Upper lobe of right lung (tissue), 1 donor: ENCODE measurements at regions not wholly inside any gene's neighbourhood (a gene's known extent, or its start where the extent isn't known, plus 50 kb on each side); places are given as distances from the start of the nearest gene placed in this dataset.
A peak's percentile ranks its signal among the peaks of the same experiment; 100 is the strongest.

Source experiments
- ATAC-seq: fragments of 200-7000 bp; cut with Tn5 transposase; one replicate; pipeline ENCODE4 v1.9.1; 2020; ENCODE audit warnings: mild to moderate bottlenecking, moderate library complexity
- DNase-seq: peaks from one replicate; pipeline ENCODE4 v3.0.0-alpha.2; 2020
- H3K27ac ChIP-seq: fragments of 200-600 bp; one replicate; pipeline ENCODE4 v1.8.0; 2022
- H3K27me3 ChIP-seq: fragments of 200-600 bp; one replicate; pipeline ENCODE4 v1.8.0; 2022; ENCODE audit warnings: mild to moderate bottlenecking
- H3K36me3 ChIP-seq: fragments of 200-600 bp; one replicate; pipeline ENCODE4 v1.8.0; 2022
- H3K4me1 ChIP-seq: fragments of 200-600 bp; one replicate; pipeline ENCODE4 v1.8.0; 2022
- H3K4me3 ChIP-seq: fragments of 200-600 bp; one replicate; pipeline ENCODE4 v1.8.0; 2022; ENCODE audit warnings: mild to moderate bottlenecking
- H3K9me3 ChIP-seq: fragments of 200-600 bp; one replicate; pipeline ENCODE4 v1.8.0; 2022
- intact Hi-C: fragments of 100-400 bp; cut with DNase I; formaldehyde crosslinking; loops from one replicate; pipeline ENCODE4 v1.11.0; 2022
- TF ChIP-seq, protein P1 (sequence below): fragments of 200-600 bp; IDR thresholded peaks from one replicate; pipeline ENCODE4 v1.8.0; 2022; ENCODE audit warnings: antibody characterized with exemption
- donor health status: DM: no; HTN: yes; CAD: no; lungs with severe emphysema.

DNA sequence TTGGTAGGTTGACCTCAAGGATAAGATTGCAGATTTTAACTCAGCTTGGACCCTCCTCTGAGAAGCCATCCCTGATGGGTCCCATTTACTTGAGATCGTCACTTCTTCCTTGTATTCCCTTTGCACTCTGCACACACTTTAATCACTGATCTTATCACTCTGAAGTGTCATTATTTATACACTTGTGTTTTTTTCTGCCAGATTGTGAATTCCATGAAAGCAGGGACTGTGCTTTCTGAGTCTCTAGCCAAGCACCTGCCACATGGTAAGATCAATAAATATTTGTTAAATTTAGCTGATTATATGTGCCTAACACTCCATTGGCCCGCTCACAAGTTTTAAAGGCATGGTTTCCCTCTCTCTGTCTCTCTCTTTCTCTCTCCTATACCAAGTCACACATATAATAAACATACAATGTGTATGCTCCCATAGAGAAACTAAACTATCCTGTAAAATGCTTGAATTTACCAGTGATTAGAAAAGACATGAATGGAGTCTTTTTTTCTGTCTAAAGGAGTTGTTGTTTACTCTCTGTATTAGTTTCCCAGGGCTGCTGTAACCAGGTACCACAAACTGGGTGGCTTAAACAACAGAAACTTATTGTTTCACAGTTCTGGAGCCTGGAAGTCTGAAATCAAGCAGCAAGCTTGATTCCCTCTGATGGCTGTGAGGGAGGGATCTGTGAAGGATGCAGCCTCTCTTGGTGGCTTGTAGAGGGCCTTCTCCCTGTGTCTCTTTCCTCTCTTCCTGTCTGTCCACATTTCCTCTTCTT, 105.2 kb upstream of the GADD45A start:
- H3K4me3 ChIP-seq = no peak overlapping the region
- TF ChIP-seq, protein P1, sequence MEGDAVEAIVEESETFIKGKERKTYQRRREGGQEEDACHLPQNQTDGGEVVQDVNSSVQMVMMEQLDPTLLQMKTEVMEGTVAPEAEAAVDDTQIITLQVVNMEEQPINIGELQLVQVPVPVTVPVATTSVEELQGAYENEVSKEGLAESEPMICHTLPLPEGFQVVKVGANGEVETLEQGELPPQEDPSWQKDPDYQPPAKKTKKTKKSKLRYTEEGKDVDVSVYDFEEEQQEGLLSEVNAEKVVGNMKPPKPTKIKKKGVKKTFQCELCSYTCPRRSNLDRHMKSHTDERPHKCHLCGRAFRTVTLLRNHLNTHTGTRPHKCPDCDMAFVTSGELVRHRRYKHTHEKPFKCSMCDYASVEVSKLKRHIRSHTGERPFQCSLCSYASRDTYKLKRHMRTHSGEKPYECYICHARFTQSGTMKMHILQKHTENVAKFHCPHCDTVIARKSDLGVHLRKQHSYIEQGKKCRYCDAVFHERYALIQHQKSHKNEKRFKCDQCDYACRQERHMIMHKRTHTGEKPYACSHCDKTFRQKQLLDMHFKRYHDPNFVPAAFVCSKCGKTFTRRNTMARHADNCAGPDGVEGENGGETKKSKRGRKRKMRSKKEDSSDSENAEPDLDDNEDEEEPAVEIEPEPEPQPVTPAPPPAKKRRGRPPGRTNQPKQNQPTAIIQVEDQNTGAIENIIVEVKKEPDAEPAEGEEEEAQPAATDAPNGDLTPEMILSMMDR = no peak
- H3K27ac ChIP-seq = no peak overlapping the region
- no peaks in the 10 kb centered on the region for H3K36me3 ChIP-seq
- intact Hi-C loops = no loop called here
- peaks cover 6% of the 10 kb centered on the region for H3K4me1 ChIP-seq
- H3K27me3 ChIP-seq = no peaks in the 10 kb centered on the region
- no peak for DNase-seq
- ATAC-seq = no peak
- H3K9me3 ChIP-seq = no peaks in the 10 kb centered on the region

DNA sequence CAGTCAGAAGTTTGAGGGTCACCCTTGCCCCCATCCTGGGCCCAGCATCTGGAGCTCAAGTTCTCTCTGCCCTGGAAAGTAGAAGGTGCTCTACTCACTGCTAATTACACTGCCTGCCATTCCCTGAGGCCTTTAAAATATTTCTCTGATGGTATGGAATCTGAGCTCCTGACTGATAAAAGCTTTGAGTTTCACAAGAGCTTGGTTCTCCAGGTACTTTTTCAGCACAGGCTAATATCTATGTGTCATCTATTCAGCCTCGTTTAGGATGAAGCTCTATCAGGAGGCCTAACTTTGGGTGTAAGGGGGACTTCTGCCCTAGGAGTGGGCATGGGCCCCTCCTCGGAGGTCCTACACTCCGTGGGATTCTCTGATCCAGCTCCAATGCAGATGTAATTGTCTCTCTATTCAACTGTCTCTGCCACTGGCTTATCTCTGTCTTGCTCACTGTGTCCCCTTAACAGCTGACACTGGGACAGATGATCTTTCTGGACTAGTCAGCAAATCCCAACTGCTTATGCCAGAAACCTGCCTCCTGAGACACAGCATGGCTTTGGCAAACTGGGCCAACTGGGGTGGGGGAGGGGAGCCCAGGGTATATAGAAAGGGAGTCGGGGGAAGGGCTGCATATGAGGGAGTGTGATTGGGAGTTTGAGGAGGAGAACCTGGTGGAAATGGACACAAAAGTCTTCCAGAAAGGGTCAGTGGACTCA, 104.2 kb upstream of the GADD45A start:
- no peaks in the 10 kb centered on the region for H3K27me3 ChIP-seq
- no peak overlapping the region for H3K27ac ChIP-seq
- peaks cover 6% of the 10 kb centered on the region for H3K4me1 ChIP-seq
- no peak overlapping the region for H3K4me3 ChIP-seq
- intact Hi-C loops = no loop called here
- TF ChIP-seq, protein P1 = no peak
- no peak for ATAC-seq
- no peaks in the 10 kb centered on the region for H3K36me3 ChIP-seq
- no peaks in the 10 kb centered on the region for H3K9me3 ChIP-seq
- no peak for DNase-seq

DNA sequence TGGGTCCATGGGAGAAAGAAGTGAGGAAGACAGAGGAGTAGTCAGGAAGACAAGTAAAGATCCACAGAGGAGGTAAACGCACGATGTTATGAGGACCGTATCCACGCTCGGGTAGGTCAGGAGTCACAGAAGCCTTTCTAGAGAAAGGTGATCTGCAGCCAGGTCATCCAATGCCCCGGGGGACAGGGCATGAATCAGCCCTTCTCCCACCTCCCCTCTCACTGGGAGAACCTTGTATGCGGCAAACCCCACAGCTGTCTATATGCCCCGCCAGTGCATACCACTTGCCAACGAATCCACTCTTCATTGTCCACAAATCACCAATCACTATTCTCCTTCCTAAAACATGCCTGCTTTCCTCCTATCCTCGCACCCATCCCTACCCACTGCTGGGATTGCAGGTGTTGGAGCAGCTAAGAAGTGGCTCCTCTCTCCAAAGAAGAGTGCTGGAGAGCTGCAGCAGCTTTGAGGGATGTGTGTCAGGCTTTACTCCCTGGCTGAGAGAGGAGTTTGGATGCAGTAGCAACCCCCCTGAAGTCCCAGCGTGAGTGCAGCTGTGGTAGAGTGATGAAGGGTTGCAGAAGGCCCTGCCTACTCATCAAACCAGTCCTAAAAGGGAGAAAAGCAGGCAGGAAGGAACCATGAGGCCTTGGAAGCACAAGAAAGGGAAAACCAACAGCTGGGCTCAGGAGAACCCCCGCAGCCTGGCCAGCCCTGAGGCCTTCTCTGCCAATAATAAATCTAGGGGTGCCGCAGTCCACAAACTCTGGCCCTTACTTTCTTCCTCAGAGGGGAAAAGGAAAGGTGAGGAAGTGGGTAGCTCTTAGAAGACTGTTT, 102.2 kb upstream of the GADD45A start:
- peak overlapping the region; percentile 11 for H3K27ac ChIP-seq
- ATAC-seq (no peak), DNase-seq (no peak)
- intact Hi-C loops = no loop called here
- H3K27me3 ChIP-seq = no peaks in the 10 kb centered on the region
- no peaks in the 10 kb centered on the region for H3K36me3 ChIP-seq
- TF ChIP-seq, protein P1 = no peak
- no peak overlapping the region for H3K4me3 ChIP-seq
- H3K4me1 ChIP-seq = peaks cover 6% of the 10 kb centered on the region
- no peaks in the 10 kb centered on the region for H3K9me3 ChIP-seq

DNA sequence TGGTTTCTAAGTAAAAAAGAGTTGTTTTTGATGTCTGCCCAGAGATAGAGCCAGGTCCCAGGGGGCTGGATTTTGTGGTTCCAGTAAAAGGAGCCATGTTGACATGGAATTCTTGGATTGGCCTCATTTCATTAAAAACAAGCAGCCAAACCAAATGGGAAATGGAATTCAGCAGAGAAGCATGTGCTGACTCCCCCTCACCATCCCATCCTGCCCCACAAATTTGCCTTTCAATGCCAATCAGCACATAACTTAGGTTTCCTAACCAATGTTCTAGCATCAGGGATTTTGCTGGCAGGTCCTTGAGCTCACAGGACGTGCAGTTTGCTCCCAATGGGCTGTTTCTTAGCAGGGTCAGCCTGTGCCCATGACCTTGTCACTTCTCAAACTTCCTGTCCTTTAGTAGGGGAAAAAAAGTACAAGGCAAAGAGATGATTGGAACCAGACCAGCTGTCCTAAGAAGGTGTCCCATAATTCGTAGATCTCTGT, 101.5 kb upstream of the GADD45A start:
- Histone ChIP-seq H3K36me3 (no peaks in the 10 kb centered on the region), H3K27ac (peak overlapping the region; percentile 11), H3K27me3 (no peaks in the 10 kb centered on the region), H3K4me3 (no peak overlapping the region), H3K9me3 (no peaks in the 10 kb centered on the region), H3K4me1 (peaks cover 6% of the 10 kb centered on the region)
- DNase-seq (no peak), ATAC-seq (no peak)
- intact Hi-C loops = no loop called here
- TF ChIP-seq, protein P1 = no peak

DNA sequence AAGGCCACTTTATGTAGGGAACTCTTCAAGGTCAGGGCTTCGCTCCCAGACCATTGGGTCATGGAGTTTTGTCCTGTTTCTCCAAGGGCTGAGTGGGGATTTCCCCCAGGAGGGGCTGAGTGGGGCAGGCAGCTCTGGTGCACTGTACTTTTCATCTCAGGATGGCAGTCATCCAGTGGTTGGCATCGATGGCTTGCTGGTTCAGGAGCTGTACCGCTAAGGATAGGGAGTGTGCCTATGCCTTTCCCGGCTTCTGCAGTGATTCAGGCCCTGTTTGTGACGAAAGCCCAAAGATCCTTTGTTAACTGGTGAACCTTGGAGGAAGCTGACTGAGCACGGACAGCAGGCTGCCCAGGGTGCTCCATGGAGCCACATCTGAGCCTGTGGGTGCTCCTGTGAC, 100.1 kb upstream of the GADD45A start:
- no peak overlapping the region for H3K27ac ChIP-seq
- TF ChIP-seq, protein P1 = no peak
- H3K4me3 ChIP-seq = no peak overlapping the region
- DNase-seq (no peak), ATAC-seq (no peak)
- H3K36me3 ChIP-seq = no peaks in the 10 kb centered on the region
- no peaks in the 10 kb centered on the region for H3K27me3 ChIP-seq
- H3K4me1 ChIP-seq = peaks cover 11% of the 10 kb centered on the region
- intact Hi-C loops = no loop called here
- no peaks in the 10 kb centered on the region for H3K9me3 ChIP-seq
